Mucosa of rectum (tissue), 2 donors: ENCODE measurements at regions not wholly inside any gene's neighbourhood (a gene's known extent, or its start where the extent isn't known, plus 50 kb on each side); places are given as distances from the start of the nearest gene placed in this dataset.
A peak's percentile ranks its signal among the peaks of the same experiment; 100 is the strongest.
"Not testable (repeated sequence)": the region's sequence is repeated elsewhere in the genome, so short reads cannot be mapped to it uniquely, and the experiment has no call there.

Source experiments
- H3K27ac ChIP-seq, 2 donors: one replicate each; pipeline ENCODE4 v1.7.0; 2013; ENCODE audit warnings: inconsistent platforms in 2 of 2, low read depth in 2 of 2, low read length in 2 of 2
- H3K27me3 ChIP-seq, 2 donors: one replicate each; pipeline ENCODE4 v1.7.0; 2013; ENCODE audit warnings: low read length in 2 of 2; ENCODE audit not compliant: control insufficient read depth in 2 of 2, insufficient read depth in 2 of 2
- H3K36me3 ChIP-seq, 2 donors: one replicate each; pipeline ENCODE4 v1.7.0; 2013; ENCODE audit warnings: low read length in 2 of 2; ENCODE audit not compliant: control insufficient read depth in 2 of 2, insufficient read depth in 2 of 2
- H3K4me1 ChIP-seq, 2 donors: one replicate each; pipeline ENCODE4 v1.7.0; 2013; ENCODE audit warnings: low read length in 2 of 2, mild to moderate bottlenecking in 1 of 2; ENCODE audit not compliant: control insufficient read depth in 2 of 2, insufficient read depth in 2 of 2
- H3K4me3 ChIP-seq, 2 donors: one replicate each; pipeline ENCODE4 v1.7.0; 2013; ENCODE audit warnings: low read length in 2 of 2
- H3K9ac ChIP-seq, 2 donors: one replicate each; pipeline ENCODE4 v1.7.0; 2013; ENCODE audit warnings: low read length in 2 of 2, low read depth in 1 of 2, mild to moderate bottlenecking in 1 of 2
- H3K9me3 ChIP-seq, 2 donors: one replicate each; pipeline ENCODE4 v1.7.0; 2013; ENCODE audit warnings: low read length in 2 of 2; ENCODE audit not compliant: control insufficient read depth in 2 of 2
- donor health status: healthy.
- donor health status: Normal muscosa, but diverticular disease.

- Histone ChIP-seq H3K27me3 (peaks cover 27 to 28% of the 10 kb centered on the region in 2 donors), H3K4me3 (peak overlapping the region; percentile 39 to 82), H3K4me1 (peaks cover 12 to 29% of the 10 kb centered on the region in 2 donors), H3K36me3 (no peaks in the 10 kb centered on the region), H3K27ac (peak overlapping the region; percentile 82 to 94), H3K9me3 (peaks cover 0 to 5% of the 10 kb centered on the region in 2 donors), H3K9ac (peak overlapping the region; percentile 71 to 83)
Measured at GRCh38 chr5:42950456-42951292, 89.4 kb downstream of the ANXA2R start.

GRCh38 chr5:42950116-42950455 is 90.0 kb downstream of the ANXA2R start:
- no peaks in the 10 kb centered on the region for H3K36me3 ChIP-seq
- H3K4me3 ChIP-seq: peak overlapping the region; percentile 39 to 82
- peak overlapping the region; percentile 82 to 94 for H3K27ac ChIP-seq
- peak overlapping the region in 1 of 2 donors; percentile 83 for H3K9ac ChIP-seq
- H3K27me3 ChIP-seq: peaks cover 27 to 28% of the 10 kb centered on the region in 2 donors
- peaks cover 0 to 5% of the 10 kb centered on the region in 2 donors for H3K9me3 ChIP-seq
- H3K4me1 ChIP-seq: peaks cover 12 to 29% of the 10 kb centered on the region in 2 donors

GRCh38 chr5:42949348-42950115 is 90.6 kb downstream of the ANXA2R start:
- H3K27me3 ChIP-seq: peaks cover 25 to 28% of the 10 kb centered on the region in 2 donors
- H3K4me3 ChIP-seq: peak overlapping the region; percentile 41 to 82

GRCh38 chr5:42948961-42949347 is 91.2 kb downstream of the ANXA2R start:
- Histone ChIP-seq H3K27ac (peak overlapping the region; percentile 67 to 94), H3K4me3 (peak overlapping the region; percentile 41 to 82), H3K36me3 (no peaks in the 10 kb centered on the region), H3K4me1 (peaks cover 12 to 29% of the 10 kb centered on the region in 2 donors), H3K9ac (peak overlapping the region; percentile 37 to 57), H3K27me3 (peaks cover 20 to 24% of the 10 kb centered on the region in 2 donors), H3K9me3 (peaks cover 0 to 3% of the 10 kb centered on the region in 2 donors)

More at GRCh38 chr5:42949348-42950115, 90.6 kb downstream of the ANXA2R start:
- Histone ChIP-seq H3K4me1 (peaks cover 12 to 29% of the 10 kb centered on the region in 2 donors), H3K27ac (peak overlapping the region; percentile 67 to 94), H3K9me3 (peaks cover 0 to 5% of the 10 kb centered on the region in 2 donors), H3K9ac (peak overlapping the region; percentile 37 to 83), H3K36me3 (no peaks in the 10 kb centered on the region)

GRCh38 chr5:42944989-42945388 is 95.1 kb downstream of the ANXA2R start:
- H3K27me3 ChIP-seq: peaks cover 3 to 11% of the 10 kb centered on the region in 2 donors

GRCh38 chr5:42943931-42944631 is 96.0 kb downstream of the ANXA2R start:
- Histone ChIP-seq H3K27ac (no peak overlapping the region), H3K9ac (no peak overlapping the region), H3K36me3 (no peaks in the 10 kb centered on the region), H3K4me3 (no peak overlapping the region), H3K9me3 (no peaks in the 10 kb centered on the region), H3K27me3 (peaks cover 3% of the 10 kb centered on the region in 2 donors), H3K4me1 (peaks cover under 1 to 2% of the 10 kb centered on the region in 2 donors)

More at GRCh38 chr5:42944989-42945388, 95.1 kb downstream of the ANXA2R start:
- Histone ChIP-seq H3K36me3 (no peaks in the 10 kb centered on the region), H3K27ac (no peak overlapping the region), H3K4me3 (no peak overlapping the region), H3K4me1 (peaks cover 7 to 10% of the 10 kb centered on the region in 2 donors), H3K9ac (no peak overlapping the region), H3K9me3 (no peaks in the 10 kb centered on the region)

GRCh38 chr5:42940853-42941252 is 99.3 kb downstream of the ANXA2R start:
- Histone ChIP-seq H3K27ac (no peak overlapping the region), H3K4me1 (no peaks in the 10 kb centered on the region), H3K27me3 (peaks cover 3% of the 10 kb centered on the region in 2 donors), H3K9ac (no peak overlapping the region), H3K9me3 (no peaks in the 10 kb centered on the region), H3K36me3 (no peaks in the 10 kb centered on the region), H3K4me3 (no peak overlapping the region)

- H3K9me3 ChIP-seq, H3K4me3 ChIP-seq: not testable (repeated sequence)
Measured at GRCh38 chr5:42932011-42932410, 108.1 kb downstream of the ANXA2R start.

GRCh38 chr5:42931451-42931850 is 108.7 kb downstream of the ANXA2R start:
- H3K27ac ChIP-seq, H3K27me3 ChIP-seq, H3K4me3 ChIP-seq, H3K36me3 ChIP-seq, H3K9ac ChIP-seq, H3K9me3 ChIP-seq, H3K4me1 ChIP-seq: not testable (repeated sequence)

More at GRCh38 chr5:42932011-42932410, 108.1 kb downstream of the ANXA2R start:
- not testable (repeated sequence) for H3K9ac ChIP-seq, H3K36me3 ChIP-seq, H3K4me1 ChIP-seq, H3K27ac ChIP-seq, H3K27me3 ChIP-seq
